ENCODE measurements at regions not wholly inside any gene's neighbourhood (a gene's known extent, or its start where the extent isn't known, plus 50 kb on each side); places are given as distances from the start of the nearest gene placed in this dataset.

- TF ChIP-seq CTCF (IDR thresholded peaks at IDR 0.05) = no peak
- no peak for DNase-seq
- intact Hi-C loops (cut with DNase I) = no loop called here
Measured at GRCh38 chr1:219773110-219773509, 155.2 kb downstream of the SLC30A10 start.

GRCh38 chr1:219772265-219773036, 155.9 kb downstream of the SLC30A10 start:
- H3K27me3 ChIP-seq = no peaks in the 10 kb centered on the region
- intact Hi-C loops (cut with DNase I) = no loop called here

More at GRCh38 chr1:219773110-219773509, 155.2 kb downstream of the SLC30A10 start:
- H3K4me1 ChIP-seq = no peaks in the 10 kb centered on the region
- H3K9me3 ChIP-seq = no peaks in the 10 kb centered on the region
- no peaks in the 10 kb centered on the region for H3K36me3 ChIP-seq
- no peak overlapping the region for H3K4me3 ChIP-seq
- H3K9ac ChIP-seq (ENCODE audit: low read depth in 2 of 2, low read length in 2 of 2) = no peak overlapping the region
- no peak overlapping the region for H3K27ac ChIP-seq
- H3K27me3 ChIP-seq = no peaks in the 10 kb centered on the region

GRCh38 chr1:219771080-219771479, 157.3 kb downstream of the SLC30A10 start:
- DNase-seq = no peak
- intact Hi-C loops (cut with DNase I) = no loop called here
- no peaks in the 10 kb centered on the region for H3K4me1 ChIP-seq
- no peaks in the 10 kb centered on the region for H3K9me3 ChIP-seq
- H3K4me3 ChIP-seq = no peak overlapping the region
- H3K36me3 ChIP-seq = no peaks in the 10 kb centered on the region
- no peak overlapping the region for H3K9ac ChIP-seq (ENCODE audit: low read depth in 2 of 2, low read length in 2 of 2)
- no peaks in the 10 kb centered on the region for H3K27me3 ChIP-seq
- TF ChIP-seq CTCF (IDR thresholded peaks at IDR 0.05) = no peak
- H3K27ac ChIP-seq = no peak overlapping the region

More at GRCh38 chr1:219772265-219773036, 155.9 kb downstream of the SLC30A10 start:
- H3K27ac ChIP-seq = no peak overlapping the region
- H3K4me3 ChIP-seq = no peak overlapping the region
- DNase-seq = no peak
- H3K36me3 ChIP-seq = no peaks in the 10 kb centered on the region
- H3K9me3 ChIP-seq = no peaks in the 10 kb centered on the region
- TF ChIP-seq CTCF (IDR thresholded peaks at IDR 0.05) = no peak
- no peak overlapping the region for H3K9ac ChIP-seq (ENCODE audit: low read depth in 2 of 2, low read length in 2 of 2)
- H3K4me1 ChIP-seq = no peaks in the 10 kb centered on the region

- TF ChIP-seq CTCF (IDR thresholded peaks at IDR 0.05) = no peak
Measured at GRCh38 chr1:219763321-219763720, 150.4 kb upstream of the ZC3H11B start.

GRCh38 chr1:219761208-219761860, 148.4 kb upstream of the ZC3H11B start:
- Histone ChIP-seq H3K9ac (ENCODE audit: low read depth in 2 of 2, low read length in 2 of 2) (no peak overlapping the region), H3K27ac (no peak overlapping the region), H3K4me3 (no peak overlapping the region), H3K36me3 (no peaks in the 10 kb centered on the region), H3K4me1 (no peaks in the 10 kb centered on the region), H3K9me3 (no peaks in the 10 kb centered on the region), H3K27me3 (no peaks in the 10 kb centered on the region)
- no peak for DNase-seq
- no peak for TF ChIP-seq CTCF (IDR thresholded peaks at IDR 0.05)
- intact Hi-C loops (cut with DNase I) = no loop called here

More at GRCh38 chr1:219763321-219763720, 150.4 kb upstream of the ZC3H11B start:
- no peaks in the 10 kb centered on the region for H3K27me3 ChIP-seq
- no peak overlapping the region for H3K27ac ChIP-seq
- intact Hi-C loops (cut with DNase I) = no loop called here
- no peak overlapping the region for H3K4me3 ChIP-seq
- H3K9me3 ChIP-seq = no peaks in the 10 kb centered on the region
- H3K4me1 ChIP-seq = no peaks in the 10 kb centered on the region
- no peaks in the 10 kb centered on the region for H3K36me3 ChIP-seq
- no peak overlapping the region for H3K9ac ChIP-seq (ENCODE audit: low read depth in 2 of 2, low read length in 2 of 2)
- DNase-seq = no peak

All from colonic mucosa (tissue), 4 donors.